Colonic mucosa (tissue), 4 donors: ENCODE measurements at regions not wholly inside any gene's neighbourhood (a gene's known extent, or its start where the extent isn't known, plus 50 kb on each side); places are given as distances from the start of the nearest gene placed in this dataset.
"Not testable (repeated sequence)": the region's sequence is repeated elsewhere in the genome, so short reads cannot be mapped to it uniquely, and the experiment has no call there.

Experiments used
- DNase-seq: peaks from one replicate; pipeline ENCODE4 v3.0.0-alpha.2; 2020
- H3K27ac ChIP-seq: fragments of 200-600 bp; one replicate; pipeline ENCODE4 v1.8.0; 2021
- H3K27me3 ChIP-seq: fragments of 200-600 bp; one replicate; pipeline ENCODE4 v1.8.0; 2021
- H3K36me3 ChIP-seq: fragments of 200-600 bp; one replicate; pipeline ENCODE4 v1.8.0; 2021
- H3K4me1 ChIP-seq: fragments of 200-600 bp; one replicate; pipeline ENCODE4 v1.8.0; 2021; ENCODE audit warnings: mild to moderate bottlenecking
- H3K4me3 ChIP-seq: fragments of 200-600 bp; one replicate; pipeline ENCODE4 v1.8.0; 2021
- H3K9ac ChIP-seq, 2 donors: one replicate each; pipeline ENCODE4 v1.7.0; 2013; ENCODE audit warnings: control low read depth in 2 of 2, low read depth in 2 of 2, low read length in 2 of 2
- H3K9me3 ChIP-seq: fragments of 200-600 bp; one replicate; pipeline ENCODE4 v1.8.0; 2021
- intact Hi-C: fragments of 100-400 bp; cut with DNase I; formaldehyde crosslinking; loops from one replicate; pipeline ENCODE4 v1.14.1; 2022
- TF ChIP-seq, protein P1 (sequence below): fragments of 200-600 bp; IDR thresholded peaks from one replicate; pipeline ENCODE4 v1.8.0; 2022; ENCODE audit warnings: antibody characterized with exemption, mild to moderate bottlenecking
- donor health status: healthy.
- donor health status: DM: no; HTN: no; CAD: no.
- donor health status: DM: no; HTN: no; CAD: no.

DNA sequence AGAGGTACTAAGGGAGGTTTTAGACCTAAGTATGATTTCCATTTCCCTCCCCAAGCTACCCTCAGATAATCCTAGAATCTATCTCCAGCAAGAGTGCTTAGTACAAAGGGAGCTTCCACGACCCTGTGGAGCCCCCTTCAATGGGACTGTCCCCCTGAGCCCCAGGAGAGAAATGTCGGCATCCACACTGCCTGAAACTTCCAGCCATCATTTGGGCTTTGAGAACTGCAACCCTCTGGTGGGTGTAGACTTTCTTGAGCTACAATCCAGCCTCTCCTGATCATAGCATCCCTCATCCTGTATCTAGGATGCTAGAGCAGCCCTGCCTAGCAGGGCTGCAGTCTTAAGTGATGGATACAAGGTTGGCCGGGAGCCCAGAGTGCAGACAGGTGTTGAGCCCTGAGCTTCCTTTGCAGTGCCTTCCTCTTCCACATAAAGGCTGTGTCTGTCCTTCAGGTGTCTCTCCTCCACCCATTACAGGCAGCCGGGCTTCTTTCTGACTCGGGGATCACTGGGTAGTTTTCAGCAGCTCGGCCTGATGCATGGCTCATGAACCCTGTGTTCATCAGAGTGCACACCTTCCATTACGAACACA is 424.5 kb downstream of the PREX1 start:
- no peak overlapping the region for H3K4me3 ChIP-seq
- no peaks in the 10 kb centered on the region for H3K36me3 ChIP-seq
- no peak for DNase-seq
- no peaks in the 10 kb centered on the region for H3K9me3 ChIP-seq
- TF ChIP-seq, protein P1, sequence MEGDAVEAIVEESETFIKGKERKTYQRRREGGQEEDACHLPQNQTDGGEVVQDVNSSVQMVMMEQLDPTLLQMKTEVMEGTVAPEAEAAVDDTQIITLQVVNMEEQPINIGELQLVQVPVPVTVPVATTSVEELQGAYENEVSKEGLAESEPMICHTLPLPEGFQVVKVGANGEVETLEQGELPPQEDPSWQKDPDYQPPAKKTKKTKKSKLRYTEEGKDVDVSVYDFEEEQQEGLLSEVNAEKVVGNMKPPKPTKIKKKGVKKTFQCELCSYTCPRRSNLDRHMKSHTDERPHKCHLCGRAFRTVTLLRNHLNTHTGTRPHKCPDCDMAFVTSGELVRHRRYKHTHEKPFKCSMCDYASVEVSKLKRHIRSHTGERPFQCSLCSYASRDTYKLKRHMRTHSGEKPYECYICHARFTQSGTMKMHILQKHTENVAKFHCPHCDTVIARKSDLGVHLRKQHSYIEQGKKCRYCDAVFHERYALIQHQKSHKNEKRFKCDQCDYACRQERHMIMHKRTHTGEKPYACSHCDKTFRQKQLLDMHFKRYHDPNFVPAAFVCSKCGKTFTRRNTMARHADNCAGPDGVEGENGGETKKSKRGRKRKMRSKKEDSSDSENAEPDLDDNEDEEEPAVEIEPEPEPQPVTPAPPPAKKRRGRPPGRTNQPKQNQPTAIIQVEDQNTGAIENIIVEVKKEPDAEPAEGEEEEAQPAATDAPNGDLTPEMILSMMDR: no peak
- no peaks in the 10 kb centered on the region for H3K27me3 ChIP-seq
- H3K4me1 ChIP-seq: no peaks in the 10 kb centered on the region
- intact Hi-C loops: no loop called here
- H3K9ac ChIP-seq: no peak overlapping the region
- H3K27ac ChIP-seq: no peak overlapping the region

DNA sequence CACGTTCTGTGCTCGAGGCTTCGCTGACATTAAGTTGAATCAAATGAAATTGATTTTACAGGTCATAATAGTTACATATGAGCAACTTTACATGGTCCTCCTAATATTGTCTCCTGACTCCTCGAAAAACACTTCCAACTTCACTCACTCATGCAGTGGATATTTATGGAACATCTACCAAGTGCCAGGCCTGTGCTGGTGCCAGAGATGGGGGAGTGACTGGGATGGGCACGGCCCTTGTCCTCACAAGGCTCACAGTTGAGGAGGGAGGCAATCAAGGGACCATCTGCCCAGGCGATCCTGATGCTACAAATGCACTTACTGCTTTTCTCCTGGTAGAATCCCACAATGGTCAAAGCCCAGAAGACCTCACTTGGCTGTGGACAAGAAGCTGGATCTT is 426.4 kb downstream of the PREX1 start:
- TF ChIP-seq, protein P1: no peak
- H3K27me3 ChIP-seq: no peaks in the 10 kb centered on the region
- no peak overlapping the region for H3K4me3 ChIP-seq
- H3K9ac ChIP-seq: no peak overlapping the region
- intact Hi-C loops: no loop called here
- no peak for DNase-seq
- H3K27ac ChIP-seq: no peak overlapping the region
- H3K36me3 ChIP-seq: no peaks in the 10 kb centered on the region
- H3K4me1 ChIP-seq: no peaks in the 10 kb centered on the region
- no peaks in the 10 kb centered on the region for H3K9me3 ChIP-seq

DNA sequence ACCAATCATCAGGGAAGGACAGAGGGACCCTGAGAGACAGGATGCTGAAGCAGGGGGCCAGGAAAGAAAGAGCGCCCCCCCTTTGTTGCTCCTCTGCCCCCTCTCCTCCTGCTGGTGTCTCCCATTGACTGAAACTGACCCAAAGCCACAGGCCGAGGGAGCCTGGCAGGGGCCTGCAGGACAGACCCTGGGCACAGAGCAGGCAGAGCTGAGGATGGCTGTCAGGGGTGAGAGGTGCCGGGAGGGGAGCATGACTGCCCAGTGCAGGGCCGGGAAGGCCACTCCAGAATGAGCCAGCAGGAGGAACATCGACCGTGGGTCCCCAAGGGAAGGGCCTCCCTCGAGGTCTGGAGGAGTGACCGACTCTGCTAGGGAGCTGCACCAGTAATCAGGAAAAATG is 427.8 kb downstream of the PREX1 start:
- TF ChIP-seq, protein P1: no peak
- no peaks in the 10 kb centered on the region for H3K9me3 ChIP-seq
- no peaks in the 10 kb centered on the region for H3K4me1 ChIP-seq
- intact Hi-C loops: no loop called here
- no peak for DNase-seq
- no peaks in the 10 kb centered on the region for H3K27me3 ChIP-seq
- no peak overlapping the region for H3K9ac ChIP-seq
- H3K27ac ChIP-seq: no peak overlapping the region
- H3K36me3 ChIP-seq: no peaks in the 10 kb centered on the region
- no peak overlapping the region for H3K4me3 ChIP-seq

DNA sequence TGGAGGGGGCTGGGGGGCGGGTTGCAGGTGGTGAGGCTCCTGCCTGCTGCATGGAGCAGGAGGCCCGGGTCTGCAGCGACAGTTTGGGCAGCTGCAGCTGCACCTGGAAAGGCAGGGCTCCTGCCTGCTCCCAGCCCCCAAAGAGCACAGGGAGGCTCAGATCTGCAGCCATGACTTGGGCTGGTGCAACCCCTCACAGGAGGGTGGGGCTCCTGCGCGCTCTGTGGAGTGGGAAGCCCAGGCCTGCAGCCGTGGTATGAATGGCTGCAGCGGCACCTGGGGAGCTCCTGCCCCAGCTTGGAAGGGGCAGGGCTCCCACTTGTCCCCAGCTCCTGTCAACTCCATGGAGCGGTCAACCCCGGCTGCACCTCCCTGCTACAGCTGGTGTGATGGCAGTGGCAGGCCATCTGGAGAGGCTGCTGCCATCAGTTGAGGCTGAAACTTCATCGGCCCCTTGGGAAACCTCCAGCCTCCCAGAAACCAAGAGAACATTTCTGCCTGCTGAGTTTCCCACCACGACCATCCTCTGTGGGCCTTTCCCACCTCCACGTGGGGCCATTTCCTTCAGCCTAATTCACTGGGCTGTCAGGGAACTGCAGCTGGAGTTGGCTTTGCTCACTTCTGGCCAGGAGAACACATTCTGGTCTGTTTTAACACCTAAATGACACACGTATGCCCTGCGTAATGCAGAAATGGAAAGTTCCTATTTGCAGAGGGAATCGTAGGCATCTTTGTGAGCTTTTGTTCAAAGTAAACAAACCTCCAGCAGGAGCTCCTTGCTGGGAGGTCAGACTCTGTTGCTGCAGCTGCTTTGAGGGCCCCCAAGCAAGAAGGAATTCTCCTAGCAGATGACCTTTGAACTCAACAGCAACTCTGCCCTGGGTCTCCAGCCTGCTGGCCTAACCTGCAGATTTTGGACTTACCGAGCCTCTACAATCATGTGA is 429.0 kb downstream of the PREX1 start:
- H3K4me1 ChIP-seq: no peaks in the 10 kb centered on the region
- TF ChIP-seq, protein P1: no peak
- no peak overlapping the region for H3K9ac ChIP-seq
- intact Hi-C loops: no loop called here
- no peaks in the 10 kb centered on the region for H3K27me3 ChIP-seq
- H3K4me3 ChIP-seq: no peak overlapping the region
- H3K36me3 ChIP-seq: no peaks in the 10 kb centered on the region
- no peaks in the 10 kb centered on the region for H3K9me3 ChIP-seq
- DNase-seq: no peak
- no peak overlapping the region for H3K27ac ChIP-seq

DNA sequence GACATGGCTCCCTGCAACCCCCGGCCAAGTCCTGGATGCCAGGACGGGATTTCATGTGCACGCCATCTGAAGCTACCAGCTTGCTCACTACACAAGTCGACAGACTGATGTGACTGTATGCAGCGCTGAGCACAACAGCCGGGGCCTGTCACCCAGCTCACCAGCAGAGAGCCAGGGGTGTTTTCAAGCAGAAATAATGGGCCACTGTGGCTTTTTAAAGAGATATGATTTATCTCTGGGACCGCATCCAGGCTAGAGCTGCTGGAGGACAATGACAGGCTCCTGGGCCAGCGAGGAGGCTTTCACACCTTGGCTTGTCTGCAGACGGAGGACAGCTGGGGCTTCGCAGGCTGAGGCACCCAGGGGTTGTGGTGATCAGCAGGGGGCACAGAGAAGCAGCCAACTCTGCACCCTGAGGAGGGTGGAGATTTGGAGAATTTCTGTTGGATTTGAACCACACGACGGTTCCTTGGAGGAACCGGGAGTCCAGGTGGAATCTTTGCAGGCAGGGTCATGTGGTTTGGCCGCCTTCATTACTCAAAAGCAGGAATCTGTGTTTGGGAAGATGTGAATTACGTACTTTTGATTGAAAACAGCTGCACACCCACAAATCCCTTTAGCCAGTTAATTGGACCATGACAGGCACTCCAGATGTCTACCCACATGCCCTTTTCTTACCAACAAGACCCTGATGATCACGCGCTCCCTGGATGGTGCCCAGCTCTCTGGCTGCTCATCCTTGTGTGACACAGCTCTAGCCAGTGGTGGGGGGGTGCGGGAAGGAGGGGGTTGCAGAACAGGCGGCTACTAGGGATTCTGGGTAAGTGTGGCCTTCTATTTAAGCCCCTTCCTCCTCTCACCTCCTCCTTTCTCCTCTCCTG is 430.6 kb downstream of the PREX1 start:
- H3K27me3 ChIP-seq, H3K4me3 ChIP-seq: not testable (repeated sequence)

More for the DNA sequence above, 430.6 kb downstream of the PREX1 start:
- H3K9ac ChIP-seq, H3K27ac ChIP-seq, intact Hi-C loops, H3K36me3 ChIP-seq, H3K4me1 ChIP-seq, H3K9me3 ChIP-seq, DNase-seq: not testable (repeated sequence)
